ENCODE measurements at regions not wholly inside any gene's neighbourhood (a gene's known extent, or its start where the extent isn't known, plus 50 kb on each side); places are given as distances from the start of the nearest gene placed in this dataset.

GRCh38 chr7:94849636-94850208, 57.7 kb upstream of the PPP1R9A start (continued):
- TF ChIP-seq CTCF (conservative IDR thresholded peaks at IDR 0.05; ENCODE audit: low read depth in 2 of 2) (no peak), REST (IDR thresholded peaks at IDR 0.05; ENCODE audit: unreplicated experiment) (no peak), EZH2phosphoT487 (IDR thresholded peaks at IDR 0.05; ENCODE audit: unreplicated experiment) (no peak), JUNB (IDR thresholded peaks at IDR 0.05; ENCODE audit: unreplicated experiment) (no peak), ZNF331 (CRISPR knock-in tag; IDR thresholded peaks at IDR 0.05; ENCODE audit: low read depth) (no peak)

- no peaks in the 10 kb centered on the region for H3K4me1 ChIP-seq (ENCODE audit: insufficient read depth)
- H3K4me3 ChIP-seq = no peak overlapping the region
- H3K27ac ChIP-seq (ENCODE audit: low read depth) = no peak overlapping the region
- H3K9me2 ChIP-seq (ENCODE audit: insufficient read depth) = no peaks in the 10 kb centered on the region
- no peak overlapping the region for H3K27ac Mint-ChIP-seq
- no peaks in the 10 kb centered on the region for H4K20me1 ChIP-seq (replicated peaks; ENCODE audit: insufficient read depth)
- H3K36me3 ChIP-seq (ENCODE audit: insufficient read depth) = no peaks in the 10 kb centered on the region
- no peak for DNase-seq (ENCODE audit: low spot score)
- no peak for ATAC-seq
- H3K9me3 Mint-ChIP-seq = peaks cover 9% of the 10 kb centered on the region; the same call in 2 of the 3 replicates
- no peaks in the 10 kb centered on the region for H3F3A ChIP-seq (replicated peaks; ENCODE audit: low read depth)
- no peaks in the 10 kb centered on the region for H3K4me1 Mint-ChIP-seq
- no peaks in the 10 kb centered on the region for H3K27me3 Mint-ChIP-seq (ENCODE audit: insufficient read depth, low read depth, poor library complexity)
- H2AFZ ChIP-seq = no peak overlapping the region
- H3K4me3 Mint-ChIP-seq = no peak overlapping the region
- H3K79me2 ChIP-seq (replicated peaks; ENCODE audit: insufficient read depth) = no peaks in the 10 kb centered on the region
- no peak overlapping the region for H3K4me2 ChIP-seq
- H3K36me3 Mint-ChIP-seq (ENCODE audit: low read depth) = peaks cover 7% of the 10 kb centered on the region; the same call in 1 of the 3 replicates
- H3K27me3 ChIP-seq (ENCODE audit: insufficient read depth) = no peaks in the 10 kb centered on the region
- TF ChIP-seq CREB1 (CRISPR knock-in tag; IDR thresholded peaks at IDR 0.05; ENCODE audit: low read depth) (no peak), EZH2 (IDR thresholded peaks at IDR 0.05; ENCODE audit: low read depth, unreplicated experiment) (no peak), ZNF462 (CRISPR knock-in tag; IDR thresholded peaks at IDR 0.05) (no peak), REST (IDR thresholded peaks at IDR 0.05; ENCODE audit: unreplicated experiment) (no peak), EZH2phosphoT487 (IDR thresholded peaks at IDR 0.05; ENCODE audit: unreplicated experiment) (no peak), STAT1 (IDR thresholded peaks at IDR 0.05; ENCODE audit: unreplicated experiment) (no peak), ZNF331 (CRISPR knock-in tag; IDR thresholded peaks at IDR 0.05; ENCODE audit: low read depth) (no peak), JUNB (IDR thresholded peaks at IDR 0.05; ENCODE audit: unreplicated experiment) (no peak)
Measured at GRCh38 chr7:94855589-94855988, 51.8 kb upstream of the PPP1R9A start.
